ENCODE measurements at regions not wholly inside any gene's neighbourhood (a gene's known extent, or its start where the extent isn't known, plus 50 kb on each side); places are given as distances from the start of the nearest gene placed in this dataset.

DNA sequence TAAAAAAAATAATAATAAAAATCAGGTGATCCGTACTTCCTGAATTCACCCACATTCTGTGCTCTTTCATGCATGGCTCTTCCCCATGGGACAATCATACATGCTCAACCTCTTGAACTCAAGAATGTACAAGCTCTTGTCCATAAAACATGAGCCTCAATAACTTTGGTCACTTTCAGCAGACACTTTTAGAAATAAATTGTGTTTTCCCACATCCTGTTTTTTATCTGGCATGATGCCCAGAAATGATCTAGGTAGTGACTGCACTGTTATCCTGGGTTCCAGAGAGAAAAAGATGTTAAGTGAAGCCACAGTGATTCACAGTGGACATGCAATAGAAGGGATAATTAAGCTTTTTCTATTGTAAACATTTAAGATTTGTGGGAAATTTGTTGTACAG is 537.6 kb upstream of the TMEM132C start:
- Histone ChIP-seq H3K9me2 (ENCODE audit: insufficient read depth, low read length) (no peaks in the 10 kb centered on the region), H2AFZ (ENCODE audit: low read length) (no peak overlapping the region), H3K36me3 (ENCODE audit: insufficient read depth, low read length) (no peaks in the 10 kb centered on the region), H3K4me2 (ENCODE audit: low read length) (no peak overlapping the region), H3K27ac (ENCODE audit: low read depth, low read length, poor library complexity, severe bottlenecking) (no peak overlapping the region), H3K79me2 (ENCODE audit: insufficient read depth, low read depth, low read length) (no peaks in the 10 kb centered on the region), H4K20me1 (ENCODE audit: insufficient read depth, low read length) (no peaks in the 10 kb centered on the region), H3K4me1 (ENCODE audit: insufficient read depth, low read length, poor library complexity, severe bottlenecking) (no peaks in the 10 kb centered on the region), H3K9me3 (ENCODE audit: low read length) (no peaks in the 10 kb centered on the region), H3K4me3 (ENCODE audit: low read depth, low read length, poor library complexity, severe bottlenecking) (no peak overlapping the region)
- intact Hi-C loops (cut with micrococcal nuclease; ENCODE audit: unreplicated experiment): no loop called here
- no TSS peak for BruUV-seq (replicated peaks)
- CTCF ChIA-PET (ENCODE audit: unreplicated experiment): no interaction called here
- no peak for DNase-seq (ENCODE audit: low spot score)
- POLR2A ChIA-PET: no interaction called here
- TF ChIP-seq, protein P1, sequence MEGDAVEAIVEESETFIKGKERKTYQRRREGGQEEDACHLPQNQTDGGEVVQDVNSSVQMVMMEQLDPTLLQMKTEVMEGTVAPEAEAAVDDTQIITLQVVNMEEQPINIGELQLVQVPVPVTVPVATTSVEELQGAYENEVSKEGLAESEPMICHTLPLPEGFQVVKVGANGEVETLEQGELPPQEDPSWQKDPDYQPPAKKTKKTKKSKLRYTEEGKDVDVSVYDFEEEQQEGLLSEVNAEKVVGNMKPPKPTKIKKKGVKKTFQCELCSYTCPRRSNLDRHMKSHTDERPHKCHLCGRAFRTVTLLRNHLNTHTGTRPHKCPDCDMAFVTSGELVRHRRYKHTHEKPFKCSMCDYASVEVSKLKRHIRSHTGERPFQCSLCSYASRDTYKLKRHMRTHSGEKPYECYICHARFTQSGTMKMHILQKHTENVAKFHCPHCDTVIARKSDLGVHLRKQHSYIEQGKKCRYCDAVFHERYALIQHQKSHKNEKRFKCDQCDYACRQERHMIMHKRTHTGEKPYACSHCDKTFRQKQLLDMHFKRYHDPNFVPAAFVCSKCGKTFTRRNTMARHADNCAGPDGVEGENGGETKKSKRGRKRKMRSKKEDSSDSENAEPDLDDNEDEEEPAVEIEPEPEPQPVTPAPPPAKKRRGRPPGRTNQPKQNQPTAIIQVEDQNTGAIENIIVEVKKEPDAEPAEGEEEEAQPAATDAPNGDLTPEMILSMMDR (conservative IDR thresholded peaks at IDR 0.05; ENCODE audit: low read length): no peak
- no peak for TF ChIP-seq EZH2phosphoT487 (IDR thresholded peaks at IDR 0.05; ENCODE audit: borderline replicate concordance, low read depth, low read length)

DNA sequence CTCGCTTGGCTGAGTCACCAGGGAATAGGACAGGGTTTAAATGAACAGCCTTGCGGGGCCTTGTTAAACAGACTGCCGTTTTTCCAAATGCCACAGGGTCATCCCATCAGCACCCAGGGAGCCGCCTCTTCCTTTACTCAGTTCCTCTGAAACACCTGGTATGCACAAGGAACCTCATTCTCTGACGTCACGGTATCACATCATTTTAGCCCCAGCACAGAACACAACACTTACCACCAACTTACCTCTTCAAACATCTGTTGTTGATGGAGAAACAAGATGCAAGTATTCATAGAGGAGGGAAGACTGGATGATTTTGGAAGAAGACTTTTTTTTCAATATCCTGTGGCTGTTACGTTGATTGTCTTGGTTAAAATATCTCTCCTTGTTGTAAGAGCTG is 535.3 kb upstream of the TMEM132C start:
- no peak overlapping the region for H3K4me3 ChIP-seq (ENCODE audit: low read depth, low read length, poor library complexity, severe bottlenecking)
- TF ChIP-seq EZH2phosphoT487 (IDR thresholded peaks at IDR 0.05; ENCODE audit: borderline replicate concordance, low read depth, low read length): no peak
- intact Hi-C loops (cut with micrococcal nuclease; ENCODE audit: unreplicated experiment): no loop called here
- BruUV-seq (replicated peaks): no TSS peak
- H3K27ac ChIP-seq (ENCODE audit: low read depth, low read length, poor library complexity, severe bottlenecking): no peak overlapping the region
- H3K9me3 ChIP-seq (ENCODE audit: low read length): no peaks in the 10 kb centered on the region
- DNase-seq (ENCODE audit: low spot score): no peak
- H3K4me2 ChIP-seq (ENCODE audit: low read length): no peak overlapping the region
- H2AFZ ChIP-seq (ENCODE audit: low read length): no peak overlapping the region
- no peaks in the 10 kb centered on the region for H4K20me1 ChIP-seq (ENCODE audit: insufficient read depth, low read length)
- H3K79me2 ChIP-seq (ENCODE audit: insufficient read depth, low read depth, low read length): no peaks in the 10 kb centered on the region
- CTCF ChIA-PET (ENCODE audit: unreplicated experiment): no interaction called here
- no peaks in the 10 kb centered on the region for H3K4me1 ChIP-seq (ENCODE audit: insufficient read depth, low read length, poor library complexity, severe bottlenecking)
- no peaks in the 10 kb centered on the region for H3K36me3 ChIP-seq (ENCODE audit: insufficient read depth, low read length)
- no peaks in the 10 kb centered on the region for H3K9me2 ChIP-seq (ENCODE audit: insufficient read depth, low read length)
- POLR2A ChIA-PET: interaction anchor here (0.8 kb wide), 1 partner anchor 316 kb away, joined by 3 read pairs; no protein-coding TSS in a partner anchor

DNA sequence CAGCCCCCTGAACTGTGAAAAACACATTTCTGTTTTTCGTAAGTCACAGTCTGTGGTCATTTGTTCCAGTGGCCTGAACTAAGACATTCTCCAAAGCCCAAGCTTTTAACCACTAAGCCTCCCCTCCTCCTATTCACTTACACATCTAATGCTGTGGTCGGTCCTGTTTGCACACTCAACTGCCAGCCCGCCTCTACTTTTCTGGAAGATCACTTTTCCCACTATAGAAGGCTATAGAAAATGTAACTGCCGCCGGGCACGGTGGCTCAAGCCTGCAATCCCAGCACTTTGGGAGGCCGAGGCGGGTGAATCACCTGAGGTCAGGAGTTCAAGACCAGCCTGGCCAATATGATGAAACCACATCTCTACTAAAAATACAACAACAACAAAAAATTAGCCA is 524.7 kb upstream of the TMEM132C start:
- no peak overlapping the region for H3K4me2 ChIP-seq (ENCODE audit: low read length)
- POLR2A ChIA-PET: no interaction called here
- intact Hi-C loops (cut with micrococcal nuclease; ENCODE audit: unreplicated experiment): no loop called here
- H3K36me3 ChIP-seq (ENCODE audit: insufficient read depth, low read length): no peaks in the 10 kb centered on the region
- CTCF ChIA-PET (ENCODE audit: unreplicated experiment): no interaction called here
- no peaks in the 10 kb centered on the region for H4K20me1 ChIP-seq (ENCODE audit: insufficient read depth, low read length)
- no peak for TF ChIP-seq EZH2phosphoT487 (IDR thresholded peaks at IDR 0.05; ENCODE audit: borderline replicate concordance, low read depth, low read length)
- TF ChIP-seq, protein P1 (conservative IDR thresholded peaks at IDR 0.05; ENCODE audit: low read length): no peak
- H3K9me3 ChIP-seq (ENCODE audit: low read length): no peaks in the 10 kb centered on the region
- H3K27ac ChIP-seq (ENCODE audit: low read depth, low read length, poor library complexity, severe bottlenecking): no peak overlapping the region
- no peaks in the 10 kb centered on the region for H3K79me2 ChIP-seq (ENCODE audit: insufficient read depth, low read depth, low read length)
- H3K9me2 ChIP-seq (ENCODE audit: insufficient read depth, low read length): no peaks in the 10 kb centered on the region
- no peak overlapping the region for H2AFZ ChIP-seq (ENCODE audit: low read length)
- no peak for DNase-seq (ENCODE audit: low spot score)
- H3K4me3 ChIP-seq (ENCODE audit: low read depth, low read length, poor library complexity, severe bottlenecking): no peak overlapping the region
- H3K4me1 ChIP-seq (ENCODE audit: insufficient read depth, low read length, poor library complexity, severe bottlenecking): no peaks in the 10 kb centered on the region
- no TSS peak for BruUV-seq (replicated peaks)
